A549 (cell line): ENCODE measurements at regions not wholly inside any gene's neighbourhood (a gene's known extent, or its start where the extent isn't known, plus 50 kb on each side); places are given as distances from the start of the nearest gene placed in this dataset.

Source experiments
- CTCF ChIP-seq: fragments of >200 bp; sonication (Bioruptor Twin); formaldehyde crosslinking; IDR thresholded peaks from 3 replicates; pipeline ENCODE4 v1.5.1; 2016
- E2F6 ChIP-seq: IDR thresholded peaks from 2 replicates; pipeline ENCODE4 v1.6.1; 2012; ENCODE audit warnings: low read depth, borderline replicate concordance
- GATA3 ChIP-seq: IDR thresholded peaks from 2 replicates; pipeline ENCODE4 v1.6.1; 2012; ENCODE audit warnings: borderline replicate concordance
- KDM5A ChIP-seq: fragments of 200-600 bp; sonication (generic); IDR thresholded peaks from 2 replicates; pipeline ENCODE4 v1.6.1; 2016; ENCODE audit warnings: antibody characterized with exemption, mild to moderate bottlenecking
- RFX5 ChIP-seq: fragments of 450-650 bp; IDR thresholded peaks from 2 replicates; pipeline ENCODE4 v1.7.1; 2014; ENCODE audit warnings: antibody characterized with exemption, mild to moderate bottlenecking, moderate library complexity
- SMC3 ChIP-seq: fragments of >200 bp; sonication (Bioruptor Twin); formaldehyde crosslinking; IDR thresholded peaks from 3 replicates; pipeline ENCODE4 v1.6.1; 2018; ENCODE audit warnings: inconsistent platforms
- USF2 ChIP-seq: fragments of 450-650 bp; IDR thresholded peaks from 2 replicates; pipeline ENCODE4 v1.6.1; 2014; ENCODE audit warnings: antibody characterized with exemption

- TF ChIP-seq CTCF (no peak), GATA3 (no peak), RFX5 (no peak), KDM5A (no peak), E2F6 (no peak), USF2 (no peak), SMC3 (no peak)
These were observed 61.6 kb upstream of the KCNMA1 start for GRCh38 chr10:77699080-77699645.
